ENCODE measurements at regions not wholly inside any gene's neighbourhood (a gene's known extent, or its start where the extent isn't known, plus 50 kb on each side); places are given as distances from the start of the nearest gene placed in this dataset.

DNA sequence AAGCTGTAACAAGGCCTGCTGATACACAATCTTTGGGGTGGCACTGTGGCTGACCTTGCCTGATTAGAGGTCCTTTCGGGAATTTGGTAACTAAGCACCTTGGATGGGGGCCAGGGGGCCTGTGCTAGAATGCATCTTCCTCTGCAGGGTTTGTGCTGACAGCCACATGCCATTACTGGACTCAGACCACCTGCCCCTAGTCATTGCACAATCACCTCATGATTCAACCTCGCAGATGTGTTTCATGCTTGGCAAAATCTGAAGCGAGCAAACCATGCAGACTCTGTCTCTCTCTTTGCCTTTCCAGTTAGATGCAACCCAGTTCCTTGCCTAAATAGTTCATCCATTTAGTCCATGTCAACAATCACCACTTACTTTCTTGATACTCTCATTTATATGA lies 96.5 kb upstream of the ERCC6L2 start:
- TF ChIP-seq SIN3A (IDR thresholded peaks at IDR 0.05; ENCODE audit: borderline replicate concordance, insufficient read depth, low read length) (no peak), POLR2AphosphoS5 (IDR thresholded peaks at IDR 0.05; ENCODE audit: low read depth, low read length) (no peak), TAF1 (IDR thresholded peaks at IDR 0.05; ENCODE audit: borderline replicate concordance, insufficient read depth, low read length) (no peak)
- TF ChIP-seq, protein P1, sequence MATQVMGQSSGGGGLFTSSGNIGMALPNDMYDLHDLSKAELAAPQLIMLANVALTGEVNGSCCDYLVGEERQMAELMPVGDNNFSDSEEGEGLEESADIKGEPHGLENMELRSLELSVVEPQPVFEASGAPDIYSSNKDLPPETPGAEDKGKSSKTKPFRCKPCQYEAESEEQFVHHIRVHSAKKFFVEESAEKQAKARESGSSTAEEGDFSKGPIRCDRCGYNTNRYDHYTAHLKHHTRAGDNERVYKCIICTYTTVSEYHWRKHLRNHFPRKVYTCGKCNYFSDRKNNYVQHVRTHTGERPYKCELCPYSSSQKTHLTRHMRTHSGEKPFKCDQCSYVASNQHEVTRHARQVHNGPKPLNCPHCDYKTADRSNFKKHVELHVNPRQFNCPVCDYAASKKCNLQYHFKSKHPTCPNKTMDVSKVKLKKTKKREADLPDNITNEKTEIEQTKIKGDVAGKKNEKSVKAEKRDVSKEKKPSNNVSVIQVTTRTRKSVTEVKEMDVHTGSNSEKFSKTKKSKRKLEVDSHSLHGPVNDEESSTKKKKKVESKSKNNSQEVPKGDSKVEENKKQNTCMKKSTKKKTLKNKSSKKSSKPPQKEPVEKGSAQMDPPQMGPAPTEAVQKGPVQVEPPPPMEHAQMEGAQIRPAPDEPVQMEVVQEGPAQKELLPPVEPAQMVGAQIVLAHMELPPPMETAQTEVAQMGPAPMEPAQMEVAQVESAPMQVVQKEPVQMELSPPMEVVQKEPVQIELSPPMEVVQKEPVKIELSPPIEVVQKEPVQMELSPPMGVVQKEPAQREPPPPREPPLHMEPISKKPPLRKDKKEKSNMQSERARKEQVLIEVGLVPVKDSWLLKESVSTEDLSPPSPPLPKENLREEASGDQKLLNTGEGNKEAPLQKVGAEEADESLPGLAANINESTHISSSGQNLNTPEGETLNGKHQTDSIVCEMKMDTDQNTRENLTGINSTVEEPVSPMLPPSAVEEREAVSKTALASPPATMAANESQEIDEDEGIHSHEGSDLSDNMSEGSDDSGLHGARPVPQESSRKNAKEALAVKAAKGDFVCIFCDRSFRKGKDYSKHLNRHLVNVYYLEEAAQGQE (IDR thresholded peaks at IDR 0.05; ENCODE audit: insufficient read depth in 1 of 2, low read depth in 2 of 2, low read length in 2 of 2), result no peak

Measured in PFSK-1 (cell line).